Immature natural killer cell (primary cell): ENCODE measurements at regions not wholly inside any gene's neighbourhood (a gene's known extent, or its start where the extent isn't known, plus 50 kb on each side); places are given as distances from the start of the nearest gene placed in this dataset.

Source experiments
- DNase-seq, 3 donors: peaks; one replicate each; pipeline ENCODE4 v3.0.0; 2022; ENCODE audit warnings: mixed read lengths in 1 of 3
- H3K27ac Mint-ChIP-seq, 6 donors: one replicate each; pipeline ENCODE4 v1.8.0; 2020; ENCODE audit warnings: mixed read lengths in 6 of 6, mild to moderate bottlenecking in 5 of 6, inconsistent platforms in 4 of 6, moderate library complexity in 3 of 6
- H3K27me3 Mint-ChIP-seq, 3 donors: one replicate each; pipeline ENCODE4 v1.8.0; 2020 to 2021; ENCODE audit warnings: low read depth in 3 of 3, mild to moderate bottlenecking in 3 of 3, mixed read lengths in 3 of 3, moderate library complexity in 3 of 3, inconsistent platforms in 1 of 3
- H3K36me3 Mint-ChIP-seq, 3 donors: one replicate each; pipeline ENCODE4 v1.8.0; 2020; ENCODE audit warnings: mixed read lengths in 3 of 3, inconsistent platforms in 2 of 3, mild to moderate bottlenecking in 2 of 3
- H3K4me1 Mint-ChIP-seq, 2 donors: one replicate each; pipeline ENCODE4 v1.8.0; 2020; ENCODE audit warnings: inconsistent platforms in 2 of 2, mild to moderate bottlenecking in 2 of 2, mixed read lengths in 2 of 2, moderate library complexity in 1 of 2
- H3K4me3 Mint-ChIP-seq, 5 donors: one replicate each; pipeline ENCODE4 v1.8.0; 2020; ENCODE audit warnings: mild to moderate bottlenecking in 5 of 5, mixed read lengths in 5 of 5, inconsistent platforms in 3 of 5, moderate library complexity in 3 of 5
- H3K9me3 Mint-ChIP-seq, 6 donors: one replicate each; pipeline ENCODE4 v1.8.0; 2020; ENCODE audit warnings: mild to moderate bottlenecking in 6 of 6, mixed read lengths in 6 of 6, inconsistent platforms in 4 of 6, moderate library complexity in 3 of 6

- Mint-ChIP-seq H3K36me3 (no peaks in the 10 kb centered on the region), H3K9me3 (peaks cover 0 to 8% (median 3%) of the 10 kb centered on the region in 6 donors), H3K27ac (no peak overlapping the region), H3K27me3 (peaks cover 0 to 2% (median 1%) of the 10 kb centered on the region in 3 donors), H3K4me3 (no peak overlapping the region), H3K4me1 (no peaks in the 10 kb centered on the region)
- no peak for DNase-seq
Observed at GRCh38 chr6:91114123-91114708, 527.3 kb upstream of the MAP3K7 start.

- DNase-seq = no peak
- Mint-ChIP-seq H3K4me3 (no peak overlapping the region), H3K36me3 (no peaks in the 10 kb centered on the region), H3K4me1 (no peaks in the 10 kb centered on the region), H3K27me3 (peaks cover 0 to 2% (median 0%) of the 10 kb centered on the region in 3 donors), H3K9me3 (peaks cover 0 to 8% (median 2%) of the 10 kb centered on the region in 6 donors), H3K27ac (no peak overlapping the region)
Observed at GRCh38 chr6:91106083-91106482, 519.2 kb upstream of the MAP3K7 start.

- H3K4me1 Mint-ChIP-seq = no peaks in the 10 kb centered on the region
- H3K9me3 Mint-ChIP-seq = peaks cover 0 to 8% (median 2%) of the 10 kb centered on the region in 6 donors
- no peak for DNase-seq
- no peak overlapping the region for H3K27ac Mint-ChIP-seq
- H3K4me3 Mint-ChIP-seq = no peak overlapping the region
- peaks cover 0 to 2% (median 0%) of the 10 kb centered on the region in 3 donors for H3K27me3 Mint-ChIP-seq
- no peaks in the 10 kb centered on the region for H3K36me3 Mint-ChIP-seq
Observed at GRCh38 chr6:91105532-91105931, 518.7 kb upstream of the MAP3K7 start.

- H3K4me3 Mint-ChIP-seq = no peak overlapping the region
- no peak overlapping the region for H3K27ac Mint-ChIP-seq
- H3K36me3 Mint-ChIP-seq = no peaks in the 10 kb centered on the region
- no peaks in the 10 kb centered on the region for H3K4me1 Mint-ChIP-seq
- no peaks in the 10 kb centered on the region for H3K27me3 Mint-ChIP-seq
- H3K9me3 Mint-ChIP-seq = peaks cover 0 to 4% (median 2%) of the 10 kb centered on the region in 6 donors
- DNase-seq = no peak
Observed at GRCh38 chr6:91099479-91099878, 512.6 kb upstream of the MAP3K7 start.

- Mint-ChIP-seq H3K36me3 (no peaks in the 10 kb centered on the region), H3K4me3 (no peak overlapping the region), H3K27me3 (no peaks in the 10 kb centered on the region), H3K27ac (no peak overlapping the region), H3K9me3 (peaks cover 0 to 4% (median 2%) of the 10 kb centered on the region in 6 donors), H3K4me1 (no peaks in the 10 kb centered on the region)
- no peak for DNase-seq
Observed at GRCh38 chr6:91098006-91098405, 511.1 kb upstream of the MAP3K7 start.

- no peak overlapping the region for H3K27ac Mint-ChIP-seq
- no peak overlapping the region for H3K4me3 Mint-ChIP-seq
- no peaks in the 10 kb centered on the region for H3K4me1 Mint-ChIP-seq
- H3K36me3 Mint-ChIP-seq = no peaks in the 10 kb centered on the region
- peaks cover 0 to 4% (median 2%) of the 10 kb centered on the region in 6 donors for H3K9me3 Mint-ChIP-seq
- no peaks in the 10 kb centered on the region for H3K27me3 Mint-ChIP-seq
- no peak for DNase-seq
Observed at GRCh38 chr6:91097364-91097763, 510.5 kb upstream of the MAP3K7 start.

GRCh38 chr6:91094806-91095475 is 508.1 kb upstream of the MAP3K7 start:
- Mint-ChIP-seq H3K4me1 (no peaks in the 10 kb centered on the region), H3K4me3 (no peak overlapping the region), H3K27ac (no peak overlapping the region), H3K9me3 (peaks cover 2 to 7% (median 4%) of the 10 kb centered on the region in 6 donors), H3K36me3 (no peaks in the 10 kb centered on the region), H3K27me3 (no peaks in the 10 kb centered on the region)
- DNase-seq = no peak

- H3K27ac Mint-ChIP-seq = no peak overlapping the region
- peaks cover 2 to 7% (median 3%) of the 10 kb centered on the region in 6 donors for H3K9me3 Mint-ChIP-seq
- H3K36me3 Mint-ChIP-seq = no peaks in the 10 kb centered on the region
Observed at GRCh38 chr6:91094341-91094740, 507.5 kb upstream of the MAP3K7 start.

GRCh38 chr6:91088976-91089375 is 502.1 kb upstream of the MAP3K7 start:
- no peak overlapping the region for H3K27ac Mint-ChIP-seq
- no peaks in the 10 kb centered on the region for H3K36me3 Mint-ChIP-seq
- no peaks in the 10 kb centered on the region for H3K4me1 Mint-ChIP-seq
- H3K27me3 Mint-ChIP-seq = peaks cover 0 to 2% (median 2%) of the 10 kb centered on the region in 3 donors
- H3K4me3 Mint-ChIP-seq = no peak overlapping the region
- peaks cover 0 to 7% (median 2%) of the 10 kb centered on the region in 6 donors for H3K9me3 Mint-ChIP-seq
- no peak for DNase-seq

More at GRCh38 chr6:91094341-91094740, 507.5 kb upstream of the MAP3K7 start:
- H3K27me3 Mint-ChIP-seq = no peaks in the 10 kb centered on the region
- no peak overlapping the region for H3K4me3 Mint-ChIP-seq
- no peak for DNase-seq
- no peaks in the 10 kb centered on the region for H3K4me1 Mint-ChIP-seq

GRCh38 chr6:91088515-91088914 is 501.6 kb upstream of the MAP3K7 start:
- no peaks in the 10 kb centered on the region for H3K36me3 Mint-ChIP-seq
- peaks cover 0 to 7% (median 2%) of the 10 kb centered on the region in 6 donors for H3K9me3 Mint-ChIP-seq

GRCh38 chr6:91087908-91088307 is 501.0 kb upstream of the MAP3K7 start:
- no peaks in the 10 kb centered on the region for H3K4me1 Mint-ChIP-seq
- H3K36me3 Mint-ChIP-seq = no peaks in the 10 kb centered on the region
- peaks cover 0 to 2% (median 2%) of the 10 kb centered on the region in 3 donors for H3K27me3 Mint-ChIP-seq
- no peak for DNase-seq
- H3K4me3 Mint-ChIP-seq = no peak overlapping the region
- peaks cover 0 to 7% (median 2%) of the 10 kb centered on the region in 6 donors for H3K9me3 Mint-ChIP-seq
- no peak overlapping the region for H3K27ac Mint-ChIP-seq

More at GRCh38 chr6:91088515-91088914, 501.6 kb upstream of the MAP3K7 start:
- H3K4me1 Mint-ChIP-seq = no peaks in the 10 kb centered on the region
- DNase-seq = no peak
- H3K27me3 Mint-ChIP-seq = peaks cover 0 to 2% (median 2%) of the 10 kb centered on the region in 3 donors
- H3K27ac Mint-ChIP-seq = no peak overlapping the region
- no peak overlapping the region for H3K4me3 Mint-ChIP-seq

- Mint-ChIP-seq H3K4me1 (no peaks in the 10 kb centered on the region), H3K36me3 (no peaks in the 10 kb centered on the region), H3K27ac (no peak overlapping the region), H3K27me3 (peaks cover 0 to 4% (median 2%) of the 10 kb centered on the region in 3 donors), H3K9me3 (peaks cover 0 to 3% (median 0%) of the 10 kb centered on the region in 6 donors), H3K4me3 (no peak overlapping the region)
- no peak for DNase-seq
Observed at GRCh38 chr6:91083211-91083610, 496.3 kb upstream of the MAP3K7 start.

- Mint-ChIP-seq H3K4me3 (no peak overlapping the region), H3K36me3 (no peaks in the 10 kb centered on the region), H3K27ac (no peak overlapping the region), H3K4me1 (no peaks in the 10 kb centered on the region), H3K9me3 (peaks cover 0 to 3% (median 0%) of the 10 kb centered on the region in 6 donors), H3K27me3 (peaks cover 0 to 4% (median 2%) of the 10 kb centered on the region in 3 donors)
- DNase-seq = no peak
Observed at GRCh38 chr6:91082311-91082832, 495.5 kb upstream of the MAP3K7 start.

- Mint-ChIP-seq H3K9me3 (peaks cover 0 to 3% (median 0%) of the 10 kb centered on the region in 6 donors), H3K4me3 (no peak overlapping the region), H3K4me1 (no peaks in the 10 kb centered on the region), H3K27ac (no peak overlapping the region), H3K36me3 (no peaks in the 10 kb centered on the region), H3K27me3 (peaks cover 0 to 4% (median 2%) of the 10 kb centered on the region in 3 donors)
- no peak for DNase-seq
Observed at GRCh38 chr6:91081452-91082067, 494.7 kb upstream of the MAP3K7 start.
